H9 (cell line): ENCODE measurements at regions not wholly inside any gene's neighbourhood (a gene's known extent, or its start where the extent isn't known, plus 50 kb on each side); places are given as distances from the start of the nearest gene placed in this dataset.

Source experiments
- DNase-seq: peaks from one replicate; pipeline ENCODE4 v3.0.0-alpha.2; 2017
- H2AFZ ChIP-seq: one replicate; pipeline ENCODE4 v1.6.1; 2013; ENCODE audit warnings: mild to moderate bottlenecking, low read length, control low read depth, moderate library complexity
- H2AK5ac ChIP-seq: 2 replicates; pipeline ENCODE4 v1.6.1; 2013; ENCODE audit warnings: low read length, control low read depth, mixed read lengths; ENCODE audit not compliant: insufficient read length
- H2BK120ac ChIP-seq: one replicate; pipeline ENCODE4 v1.6.1; 2013; ENCODE audit warnings: low read depth, mild to moderate bottlenecking, low read length, control low read depth, inconsistent platforms; ENCODE audit not compliant: poor library complexity, severe bottlenecking
- H2BK12ac ChIP-seq: 2 replicates; pipeline ENCODE4 v1.6.1; 2013; ENCODE audit warnings: low read length, control low read depth, mixed read lengths, low read depth; ENCODE audit not compliant: insufficient read length
- H2BK15ac ChIP-seq: 2 replicates; pipeline ENCODE4 v1.6.1; 2013; ENCODE audit warnings: low read depth, low read length, control low read depth
- H2BK20ac ChIP-seq: one replicate; pipeline ENCODE4 v1.6.1; 2013; ENCODE audit warnings: low read depth, mild to moderate bottlenecking, low read length, control low read depth, inconsistent platforms; ENCODE audit not compliant: poor library complexity, severe bottlenecking
- H2BK5ac ChIP-seq: 2 replicates; pipeline ENCODE4 v1.6.1; 2013; ENCODE audit warnings: low read length, control low read depth, mixed read lengths; ENCODE audit not compliant: insufficient read length
- H3K14ac ChIP-seq: 2 replicates; pipeline ENCODE4 v1.6.1; 2013; ENCODE audit warnings: low read length, control low read depth; ENCODE audit not compliant: insufficient read depth
- H3K18ac ChIP-seq: 2 replicates; pipeline ENCODE4 v1.6.1; 2013; ENCODE audit warnings: low read depth, mild to moderate bottlenecking, mixed read lengths, low read length, control low read depth; ENCODE audit not compliant: insufficient read length
- H3K23ac ChIP-seq: 2 replicates; pipeline ENCODE4 v1.6.1; 2013; ENCODE audit warnings: low read length, control low read depth, mixed read lengths, low read depth; ENCODE audit not compliant: insufficient read length
- H3K23me2 ChIP-seq: 2 replicates; pipeline ENCODE4 v1.6.1; 2013; ENCODE audit warnings: low read depth, mild to moderate bottlenecking, mixed read lengths, low read length, control low read depth; ENCODE audit not compliant: insufficient read length, poor library complexity, severe bottlenecking
- H3K27ac ChIP-seq: 2 replicates; pipeline ENCODE4 v1.5.1; 2013; ENCODE audit warnings: low read length, control low read depth, mixed read lengths, low read depth; ENCODE audit not compliant: insufficient read length
- H3K27me3 ChIP-seq: 2 replicates; pipeline ENCODE4 v1.6.1; 2013; ENCODE audit warnings: low read length, control low read depth, inconsistent platforms; ENCODE audit not compliant: insufficient read depth
- H3K4ac ChIP-seq: 2 replicates; pipeline ENCODE4 v1.6.1; 2013; ENCODE audit warnings: low read depth, mild to moderate bottlenecking, control low read depth, inconsistent platforms, low read length, moderate library complexity
- H3K4me1 ChIP-seq: 2 replicates; pipeline ENCODE4 v1.6.1; 2013; ENCODE audit warnings: low read length, control low read depth, inconsistent platforms; ENCODE audit not compliant: insufficient read depth
- H3K4me2 ChIP-seq: 2 replicates; pipeline ENCODE4 v1.6.1; 2013; ENCODE audit warnings: low read length, control low read depth, mixed read lengths; ENCODE audit not compliant: insufficient read length, insufficient read depth
- H3K56ac ChIP-seq: 2 replicates; pipeline ENCODE4 v1.6.1; 2013; ENCODE audit warnings: low read depth, mild to moderate bottlenecking, mixed read lengths, low read length, control low read depth; ENCODE audit not compliant: insufficient read length
- H3K79me1 ChIP-seq: 2 replicates; pipeline ENCODE4 v1.6.1; 2013; ENCODE audit warnings: low read depth, mild to moderate bottlenecking, moderate library complexity, low read length, control low read depth, inconsistent platforms; ENCODE audit not compliant: insufficient read depth, poor library complexity, severe bottlenecking
- H3K79me2 ChIP-seq: 2 replicates; pipeline ENCODE4 v1.6.1; 2013; ENCODE audit warnings: low read length, control low read depth, inconsistent platforms; ENCODE audit not compliant: insufficient read depth
- H3K9ac ChIP-seq: 2 replicates; pipeline ENCODE4 v1.6.1; 2013; ENCODE audit warnings: low read length, control low read depth, mixed read lengths; ENCODE audit not compliant: insufficient read length; ENCODE audit errors: extremely low read depth
- H3K9me3 ChIP-seq: one replicate; pipeline ENCODE4 v1.6.1; 2013; ENCODE audit warnings: low read depth, low read length, inconsistent platforms; ENCODE audit not compliant: control insufficient read depth
- H3T11ph ChIP-seq: one replicate; pipeline ENCODE4 v1.6.1; 2013; ENCODE audit warnings: mild to moderate bottlenecking, low read length, control low read depth, inconsistent platforms
- H4K20me1 ChIP-seq: one replicate; pipeline ENCODE4 v1.6.1; 2013; ENCODE audit not compliant: control insufficient read depth, insufficient read length, insufficient read depth
- H4K5ac ChIP-seq: 2 replicates; pipeline ENCODE4 v1.6.1; 2013; ENCODE audit warnings: low read depth, mild to moderate bottlenecking, mixed read lengths, low read length, control low read depth; ENCODE audit not compliant: insufficient read length
- H4K8ac ChIP-seq: replicated peaks from 2 replicates; pipeline ENCODE4 v1.6.1; 2013; ENCODE audit warnings: low read length, control low read depth, mixed read lengths, low read depth; ENCODE audit not compliant: insufficient read length
- H4K91ac ChIP-seq: 2 replicates; pipeline ENCODE4 v1.6.1; 2013; ENCODE audit warnings: low read depth, mild to moderate bottlenecking, moderate library complexity, mixed read lengths, low read length, control low read depth; ENCODE audit not compliant: insufficient read length
- H3K27ac Mint-ChIP-seq, 3 experiments: 2 replicates in 2 of 3; 3 replicates in 1 of 3; pipeline ENCODE4 v1.8.0; 2020 to 2021; ENCODE audit warnings: mixed read lengths in 3 of 3, mild to moderate bottlenecking in 1 of 3, moderate library complexity in 1 of 3
- H3K27me3 Mint-ChIP-seq: 2 replicates; pipeline ENCODE4 v1.8.0; 2021; ENCODE audit warnings: low read depth, mild to moderate bottlenecking, moderate library complexity, mixed read lengths
- H3K36me3 Mint-ChIP-seq, 3 experiments: 2 replicates in 2 of 3; 3 replicates in 1 of 3; pipeline ENCODE4 v1.8.0; 2020 to 2021; ENCODE audit warnings: low read depth in 3 of 3, mixed read lengths in 3 of 3; ENCODE audit not compliant: insufficient read depth in 1 of 3
- H3K4me1 Mint-ChIP-seq, 2 experiments: 2 replicates each; pipeline ENCODE4 v1.8.0; 2020; ENCODE audit warnings: mixed read lengths in 2 of 2
- H3K4me3 Mint-ChIP-seq, 2 experiments: 2 replicates in 1 of 2; 3 replicates in 1 of 2; pipeline ENCODE4 v1.8.0; 2020 to 2021; ENCODE audit warnings: mild to moderate bottlenecking in 2 of 2, mixed read lengths in 2 of 2, moderate library complexity in 1 of 2
- H3K9me3 Mint-ChIP-seq, 2 experiments: 2 replicates in 1 of 2; 3 replicates in 1 of 2; pipeline ENCODE4 v1.8.0; 2020; ENCODE audit warnings: mild to moderate bottlenecking in 2 of 2, mixed read lengths in 2 of 2, moderate library complexity in 1 of 2
- CTCF ChIP-seq: fragments of 200-600 bp; sonication (generic); conservative IDR thresholded peaks from 3 replicates; pipeline ENCODE4 v1.8.0; 2021; ENCODE audit warnings: antibody characterized with exemption, mild to moderate bottlenecking
- WGBS: extraction: QIAGEN DNeasy Blood & Tissue Kit; methylation state at CpG from one replicate; pipeline ENCODE4 v1.1.7; 2013; ENCODE audit warnings: missing lambda C conversion rate, low lambda C conversion rate, mixed read lengths; ENCODE audit not compliant: insufficient read length; ENCODE audit errors: extremely low coverage; 5-methylcytosine and 5-hydroxymethylcytosine counted together

GRCh38 chr2:194883711-194884110, 773.3 kb upstream of the SLC39A10 start:
- Histone ChIP-seq H3K4me2 (no peak overlapping the region), H4K91ac (no peak overlapping the region), H4K8ac (no peak overlapping the region), H3K14ac (no peak overlapping the region), H3T11ph (no peak overlapping the region), H3K9me3 (no peaks in the 10 kb centered on the region), H3K18ac (no peak overlapping the region), H4K20me1 (no peaks in the 10 kb centered on the region), H2BK15ac (no peak overlapping the region), H3K23me2 (no peaks in the 10 kb centered on the region), H2BK20ac (no peak overlapping the region), H3K9ac (no peak overlapping the region), H2BK120ac (no peak overlapping the region), H3K23ac (no peak overlapping the region), H3K27ac (no peak overlapping the region), H4K5ac (no peak overlapping the region), H3K27me3 (no peaks in the 10 kb centered on the region), H3K56ac (no peak overlapping the region), H2BK12ac (no peak overlapping the region), H2AK5ac (no peak overlapping the region), H2AFZ (no peak overlapping the region), H3K79me2 (no peaks in the 10 kb centered on the region), H3K4ac (no peak overlapping the region), H3K79me1 (no peaks in the 10 kb centered on the region), H3K4me1 (no peaks in the 10 kb centered on the region), H2BK5ac (no peak overlapping the region)
- Mint-ChIP-seq H3K27ac (no peak overlapping the region), H3K27me3 (no peaks in the 10 kb centered on the region), H3K4me1 (0 out of 4 replicates have a peak, but pooled peaks cover under 1 to 1% of the 10 kb centered on the region in 2 experiments), H3K36me3 (no peaks in the 10 kb centered on the region), H3K9me3 (no peaks in the 10 kb centered on the region), H3K4me3 (no peak overlapping the region)
- no peak for TF ChIP-seq CTCF
- no CpG with 5 or more reads among the region's 2 CpGs for WGBS
- DNase-seq: no peak
